ENCODE measurements at regions not wholly inside any gene's neighbourhood (a gene's known extent, or its start where the extent isn't known, plus 50 kb on each side); places are given as distances from the start of the nearest gene placed in this dataset.

GRCh38 chr6:160919723-160920440 is 71.7 kb upstream of the MAP3K4 start:
- no peaks in the 10 kb centered on the region; a peak in 1 of 7 replicates for H3K4me1 ChIP-seq (replicated peaks in 1 of 4; ENCODE audit: control insufficient read depth in 3 of 4, insufficient read depth in 4 of 4, low read length in 3 of 4)
- peaks cover 3 to 11% of the 10 kb centered on the region in 2 experiments; a peak in 1 of 4 replicates for H3K9me3 ChIP-seq (ENCODE audit: insufficient read depth in 2 of 2, low read depth in 1 of 2, low read length in 1 of 2)
- no peak overlapping the region for H3K27ac ChIP-seq (ENCODE audit: low read depth, low read length)
- WGBS, 2 experiments (ENCODE audit: extremely low coverage in 1 of 2, insufficient coverage in 1 of 2, insufficient read length in 1 of 2, insufficient replicate concordance in 2 of 2, low coverage in 1 of 2, low lambda C conversion rate in 2 of 2, missing lambda C conversion rate in 1 of 2), result 85% methylated on average over 2 of the region's 2 CpGs; no CpG with 5 or more reads in 1 of the 2 experiments
- POLR2A ChIA-PET (ENCODE audit: partially characterized antibody), result no interaction called here
- H2BK120ac ChIP-seq (replicated peaks; ENCODE audit: low read depth, low read length), result no peak overlapping the region
- H3K79me2 ChIP-seq (ENCODE audit: control insufficient read depth in 1 of 2, insufficient read depth in 2 of 2, low read length in 2 of 2), result no peaks in the 10 kb centered on the region
- no peak overlapping the region for H3K18ac ChIP-seq (ENCODE audit: extremely low read depth, low read length)
- H3K56ac ChIP-seq (replicated peaks; ENCODE audit: insufficient read length, low read depth, low read length), result no peak overlapping the region
- no peak for FAIRE-seq
- no peaks in the 10 kb centered on the region for H3K23me2 ChIP-seq (ENCODE audit: low read depth, low read length)
- no peak overlapping the region for H3K4me3 ChIP-seq (ENCODE audit: extremely low read depth in 1 of 4, insufficient read depth in 2 of 4, low read depth in 3 of 4, low read length in 4 of 4)
- no peak overlapping the region for H4K91ac ChIP-seq (replicated peaks; ENCODE audit: insufficient read length, low read length)
- H2BK20ac ChIP-seq (ENCODE audit: low read length), result no peak overlapping the region
- H2BK12ac ChIP-seq (ENCODE audit: low read depth, low read length), result no peak overlapping the region
- no peak overlapping the region for H2BK5ac ChIP-seq (ENCODE audit: low read depth, low read length)
- H3K27me3 ChIP-seq (replicated peaks in 1 of 4; ENCODE audit: control insufficient read depth in 3 of 4, extremely low read depth in 1 of 4, insufficient read depth in 3 of 4, low read length in 3 of 4), result no peaks in the 10 kb centered on the region
- H4K8ac ChIP-seq (ENCODE audit: extremely low read depth, insufficient read depth, low read length), result no peak overlapping the region
- no peaks in the 10 kb centered on the region for H3K79me1 ChIP-seq (ENCODE audit: low read depth, low read length)
- no peak overlapping the region for H2AFZ ChIP-seq (ENCODE audit: low read length)
- no peak overlapping the region for H4K5ac ChIP-seq (ENCODE audit: insufficient read length, low read depth, low read length)
- no peak overlapping the region for H2AK5ac ChIP-seq (ENCODE audit: low read depth, low read length)
- no peaks in the 10 kb centered on the region for H4K20me1 ChIP-seq (replicated peaks in 1 of 2; ENCODE audit: control insufficient read depth in 1 of 2, insufficient read depth in 2 of 2, low read length in 2 of 2)
- H3K23ac ChIP-seq (ENCODE audit: insufficient read length), result no peak overlapping the region
- no peak overlapping the region for H3K9ac ChIP-seq (replicated peaks in 1 of 4; ENCODE audit: extremely low read depth in 1 of 4, low read depth in 3 of 4, low read length in 3 of 4)
- H3K4ac ChIP-seq (replicated peaks; ENCODE audit: insufficient read length, low read depth, low read length), result no peak overlapping the region
- no peak overlapping the region for H2BK15ac ChIP-seq (ENCODE audit: low read length)
- DNase-seq (ENCODE audit: low read depth in 1 of 2, low spot score in 2 of 2), result no peak
- H3K36me3 ChIP-seq (ENCODE audit: control insufficient read depth in 2 of 4, insufficient read depth in 4 of 4, low read length in 3 of 4), result no peaks in the 10 kb centered on the region
- CTCF ChIA-PET (ENCODE audit: partially characterized antibody), result interaction anchor here (2.2 to 4.6 kb wide), 2 partner anchors 11 to 15 kb away, joined by 5 to 29 read pairs; no protein-coding TSS in a partner anchor
- H3K14ac ChIP-seq (ENCODE audit: insufficient read length), result no peak overlapping the region
- H3K4me2 ChIP-seq (ENCODE audit: insufficient read depth in 1 of 2, low read depth in 2 of 2, low read length in 2 of 2), result no peak overlapping the region
- TF ChIP-seq CTCF (IDR thresholded peaks at IDR 0.05; ENCODE audit: control extremely low read depth in 1 of 3, insufficient read depth in 1 of 3, low read depth in 1 of 3, low read length in 3 of 3) (no peak), CBX5 (IDR thresholded peaks at IDR 0.05; ENCODE audit: low read depth, low read length) (no peak), JUND (IDR thresholded peaks at IDR 0.05; ENCODE audit: low read length) (no peak), EP300 (IDR thresholded peaks at IDR 0.05; ENCODE audit: borderline replicate concordance in 1 of 2, low read depth in 2 of 2, low read length in 2 of 2) (no peak), BCL11A (IDR thresholded peaks at IDR 0.05; ENCODE audit: low read depth in 2 of 2, low read length in 2 of 2) (no peak), EGR1 (IDR thresholded peaks at IDR 0.05; ENCODE audit: borderline replicate concordance, low read depth, low read length) (no peak), BACH1 (IDR thresholded peaks at IDR 0.05; ENCODE audit: low read length) (no peak), E2F6 (IDR thresholded peaks at IDR 0.05) (no peak)
